GM12872 (cell line): ENCODE measurements at regions not wholly inside any gene's neighbourhood (a gene's known extent, or its start where the extent isn't known, plus 50 kb on each side); places are given as distances from the start of the nearest gene placed in this dataset.

Source experiments
- TF ChIP-seq, protein P1 (sequence below): IDR thresholded peaks from 3 replicates; pipeline ENCODE4 v1.5.1; 2011; ENCODE audit warnings: low read depth, mild to moderate bottlenecking, low read length, moderate library complexity; ENCODE audit not compliant: insufficient read depth

DNA sequence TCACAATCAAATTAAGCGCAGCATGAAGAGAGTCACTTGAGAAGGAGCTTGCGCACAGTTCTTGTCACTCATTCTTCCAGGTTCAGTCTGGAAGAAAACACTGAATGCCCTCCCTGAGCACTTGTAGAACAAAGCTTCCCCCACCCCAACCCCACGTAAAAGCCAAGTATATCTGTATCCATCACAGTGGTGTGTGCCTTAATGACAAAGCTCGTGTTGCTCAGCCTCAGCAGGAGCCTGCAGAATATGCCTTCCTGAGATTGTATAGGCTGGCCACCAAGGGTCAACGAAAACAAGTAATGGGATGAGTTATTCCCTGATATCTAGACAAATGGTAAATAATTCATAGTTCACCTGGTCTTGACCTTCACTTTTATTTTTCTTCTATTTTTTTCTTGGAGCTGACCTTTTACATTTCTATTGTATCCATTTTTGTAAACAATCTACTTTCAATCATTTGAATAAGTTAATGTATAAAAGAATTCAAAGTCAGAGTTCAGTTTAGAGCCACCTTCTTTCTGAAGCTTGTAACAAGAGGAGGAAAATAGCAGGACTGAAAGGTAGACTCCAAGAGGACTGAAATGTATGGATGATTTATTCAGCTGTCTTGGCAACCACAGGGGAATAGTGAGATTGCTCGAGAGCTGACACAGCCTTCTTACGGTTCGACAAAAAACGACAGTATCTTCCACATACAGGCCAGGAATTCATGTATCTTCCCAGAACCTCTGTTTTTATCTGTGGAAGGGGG, 405.5 kb upstream of the TPM1 start:
- TF ChIP-seq, protein P1, sequence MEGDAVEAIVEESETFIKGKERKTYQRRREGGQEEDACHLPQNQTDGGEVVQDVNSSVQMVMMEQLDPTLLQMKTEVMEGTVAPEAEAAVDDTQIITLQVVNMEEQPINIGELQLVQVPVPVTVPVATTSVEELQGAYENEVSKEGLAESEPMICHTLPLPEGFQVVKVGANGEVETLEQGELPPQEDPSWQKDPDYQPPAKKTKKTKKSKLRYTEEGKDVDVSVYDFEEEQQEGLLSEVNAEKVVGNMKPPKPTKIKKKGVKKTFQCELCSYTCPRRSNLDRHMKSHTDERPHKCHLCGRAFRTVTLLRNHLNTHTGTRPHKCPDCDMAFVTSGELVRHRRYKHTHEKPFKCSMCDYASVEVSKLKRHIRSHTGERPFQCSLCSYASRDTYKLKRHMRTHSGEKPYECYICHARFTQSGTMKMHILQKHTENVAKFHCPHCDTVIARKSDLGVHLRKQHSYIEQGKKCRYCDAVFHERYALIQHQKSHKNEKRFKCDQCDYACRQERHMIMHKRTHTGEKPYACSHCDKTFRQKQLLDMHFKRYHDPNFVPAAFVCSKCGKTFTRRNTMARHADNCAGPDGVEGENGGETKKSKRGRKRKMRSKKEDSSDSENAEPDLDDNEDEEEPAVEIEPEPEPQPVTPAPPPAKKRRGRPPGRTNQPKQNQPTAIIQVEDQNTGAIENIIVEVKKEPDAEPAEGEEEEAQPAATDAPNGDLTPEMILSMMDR: no peak

DNA sequence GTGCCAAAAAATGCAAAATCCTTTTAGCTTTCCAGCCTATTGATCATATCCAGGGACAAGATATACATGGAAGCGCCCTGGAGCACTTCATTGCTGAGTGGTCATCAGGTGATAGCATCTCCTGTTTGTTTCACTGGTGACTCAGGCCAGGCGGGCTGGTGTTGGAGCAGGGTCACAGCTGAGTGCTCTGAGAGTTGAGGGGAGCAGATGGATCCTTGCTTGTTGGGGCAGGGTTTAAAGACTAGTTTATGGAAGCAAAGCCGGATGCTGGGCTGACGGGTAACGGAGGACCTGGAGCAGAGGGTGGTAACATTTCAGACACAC, 405.0 kb upstream of the TPM1 start:
- TF ChIP-seq, protein P1: no peak

DNA sequence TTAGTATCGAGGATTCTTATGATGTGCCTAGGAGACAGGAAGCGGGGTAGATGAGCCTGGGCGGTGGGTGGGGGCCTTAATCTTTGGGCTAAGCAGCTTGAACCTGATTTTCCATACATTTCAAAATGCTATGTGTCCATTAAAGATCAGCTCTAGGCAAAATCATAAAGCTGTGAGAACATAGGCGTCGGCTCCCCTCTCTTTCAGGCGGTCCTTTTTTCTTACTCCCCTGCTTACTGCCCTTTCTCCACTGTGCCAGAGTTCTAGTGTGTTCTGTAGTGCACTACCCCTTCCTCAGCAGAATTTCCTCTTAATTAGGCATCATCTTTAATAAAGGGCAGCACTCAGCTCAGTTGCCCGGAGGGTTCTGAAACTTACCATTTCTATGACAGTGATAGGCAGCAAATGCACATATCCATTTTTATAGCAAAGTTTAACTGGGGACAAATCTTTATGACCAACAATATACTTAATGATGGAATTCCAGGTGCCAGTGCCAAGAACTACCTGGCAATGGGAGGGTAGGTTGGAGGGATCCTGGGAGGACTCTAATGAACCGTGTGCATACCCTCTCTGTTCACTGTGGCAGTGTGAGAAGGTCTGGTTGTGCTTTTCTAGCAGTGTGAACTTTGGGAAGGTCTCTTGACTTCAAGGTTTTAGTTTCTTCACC, 404.5 kb upstream of the TPM1 start:
- TF ChIP-seq, protein P1: no peak

DNA sequence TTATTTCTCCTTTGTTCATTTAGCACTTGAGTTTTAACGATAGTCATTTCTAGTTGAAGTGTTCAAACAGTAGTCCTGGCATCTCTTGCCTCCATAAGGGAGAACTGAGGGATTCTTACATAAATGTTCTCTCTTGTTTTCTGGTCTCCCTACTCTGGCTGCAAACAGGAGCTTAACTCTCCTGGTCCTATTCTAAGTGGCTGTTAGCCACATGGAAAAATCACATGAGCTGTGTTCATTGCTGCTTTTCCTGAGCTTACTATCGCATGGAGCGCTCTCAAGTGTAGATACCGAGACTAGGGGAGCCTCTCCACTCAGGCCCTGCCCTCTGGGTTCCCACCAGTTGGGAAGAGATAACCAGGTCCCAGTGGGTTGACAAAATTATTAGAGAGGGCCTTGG, 403.1 kb upstream of the TPM1 start:
- TF ChIP-seq, protein P1: no peak

DNA sequence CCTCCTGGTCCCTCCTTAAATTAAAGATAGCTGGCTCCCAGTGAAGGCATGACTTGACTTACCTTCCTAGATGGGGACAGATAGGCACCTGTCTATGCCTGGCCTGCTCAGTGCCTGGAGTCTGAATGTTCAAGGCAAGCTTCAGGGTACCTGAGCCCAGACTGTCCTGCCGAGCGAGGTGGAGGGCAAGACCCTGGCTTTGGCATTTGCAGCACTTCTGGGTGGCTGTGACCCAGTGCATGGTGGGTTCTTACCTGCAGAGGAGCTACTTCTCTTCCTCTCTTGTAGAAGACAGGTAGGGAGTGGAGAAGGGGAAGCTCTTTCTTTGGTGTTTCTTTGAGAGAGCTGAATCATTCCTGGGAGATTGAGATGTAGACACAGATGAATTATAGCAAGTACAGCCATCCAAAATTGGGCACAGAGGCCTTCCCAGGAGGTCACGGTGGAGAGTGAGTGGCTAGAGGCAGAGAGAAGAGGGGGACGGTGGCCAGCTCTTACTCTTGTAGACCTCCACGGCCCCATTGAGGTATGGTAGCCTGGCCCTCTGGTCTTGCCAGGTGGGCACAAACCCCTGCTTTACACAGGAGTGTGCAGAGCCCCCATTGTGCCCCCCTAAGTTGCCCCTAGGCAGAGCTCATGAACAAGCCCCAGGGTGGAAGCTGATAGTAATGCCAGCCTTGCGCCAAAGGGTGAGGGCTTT, 402.5 kb upstream of the TPM1 start:
- TF ChIP-seq, protein P1: no peak

DNA sequence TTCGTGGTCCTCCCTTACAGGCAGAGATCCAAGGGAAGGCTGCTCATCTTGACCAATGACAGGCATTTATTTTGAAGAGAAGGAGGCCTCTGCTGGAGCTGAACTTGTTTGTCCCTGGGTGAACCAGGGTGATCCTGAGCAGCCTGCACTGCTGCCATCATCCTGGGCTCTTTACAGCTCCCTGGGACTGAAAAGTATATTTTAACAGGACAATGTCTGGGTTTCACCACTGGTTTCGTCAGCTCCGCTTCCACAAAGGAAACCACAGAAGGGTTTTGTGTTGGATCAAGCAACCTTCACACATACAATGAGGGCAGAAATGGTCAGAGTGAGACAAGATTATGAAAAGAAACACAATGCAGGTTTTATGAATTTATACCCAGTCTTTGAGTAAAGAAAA, 400.7 kb upstream of the TPM1 start:
- TF ChIP-seq, protein P1: no peak

DNA sequence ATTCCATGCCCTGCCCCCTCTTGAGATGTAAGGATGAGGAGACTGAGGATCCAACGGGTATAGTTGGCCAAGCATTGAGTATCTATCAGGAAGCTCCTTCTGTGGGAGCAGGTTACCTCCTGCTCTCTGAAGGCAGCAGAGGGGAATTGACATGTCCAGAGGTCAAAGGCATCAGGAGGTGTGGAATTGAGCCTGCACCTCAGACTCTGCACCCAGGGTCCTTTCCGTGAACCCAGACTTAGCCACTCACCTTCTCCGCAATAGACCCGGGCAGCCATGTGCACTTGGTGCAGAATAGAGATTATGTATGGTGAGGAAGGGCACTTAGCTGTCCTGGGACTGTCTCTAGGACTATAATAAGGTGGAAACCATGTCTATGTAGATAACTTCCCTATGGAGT, 399.0 kb upstream of the TPM1 start:
- TF ChIP-seq, protein P1: no peak
